ENCODE measurements at regions not wholly inside any gene's neighbourhood (a gene's known extent, or its start where the extent isn't known, plus 50 kb on each side); places are given as distances from the start of the nearest gene placed in this dataset.

- Histone ChIP-seq H3K36me3 (ENCODE audit: control insufficient read depth, insufficient read depth, low read length) (no peaks in the 10 kb centered on the region), H3K27ac (no peak overlapping the region)
Observed at GRCh38 chr2:129247751-129248150, 731.7 kb upstream of the RAB6C start.

GRCh38 chr2:129248198-129248597, 731.3 kb upstream of the RAB6C start:
- Histone ChIP-seq H3K4me2 (ENCODE audit: low read length) (no peak overlapping the region), H3K27ac (no peak overlapping the region)
- TF ChIP-seq CTCF (IDR thresholded peaks at IDR 0.05) = no peak

More at GRCh38 chr2:129247751-129248150, 731.7 kb upstream of the RAB6C start:
- Histone ChIP-seq H2AFZ (no peak overlapping the region), H3K9me3 (ENCODE audit: control insufficient read depth, low read length) (no peaks in the 10 kb centered on the region), H3K4me3 (ENCODE audit: low read depth, low read length) (no peak overlapping the region), H3K79me2 (no peaks in the 10 kb centered on the region), H3K27me3 (ENCODE audit: control insufficient read depth, insufficient read depth, low read length) (no peaks in the 10 kb centered on the region), H3K4me2 (ENCODE audit: low read length) (no peak overlapping the region), H3K9ac (no peak overlapping the region), H3K4me1 (no peaks in the 10 kb centered on the region)
- TF ChIP-seq CTCF (IDR thresholded peaks at IDR 0.05) = no peak

GRCh38 chr2:129252781-129253460, 726.5 kb upstream of the RAB6C start:
- no peaks in the 10 kb centered on the region for H3K36me3 ChIP-seq (ENCODE audit: control insufficient read depth, insufficient read depth, low read length)
- no peak overlapping the region for H3K9ac ChIP-seq
- no peak overlapping the region for H3K27ac ChIP-seq
- no peaks in the 10 kb centered on the region for H3K79me2 ChIP-seq
- no peak overlapping the region for H3K4me2 ChIP-seq (ENCODE audit: low read length)
- TF ChIP-seq CTCF (IDR thresholded peaks at IDR 0.05) = no peak
- H3K27me3 ChIP-seq (ENCODE audit: control insufficient read depth, insufficient read depth, low read length) = no peaks in the 10 kb centered on the region
- no peaks in the 10 kb centered on the region for H3K9me3 ChIP-seq (ENCODE audit: control insufficient read depth, low read length)
- H3K4me3 ChIP-seq (ENCODE audit: low read depth, low read length) = no peak overlapping the region
- H2AFZ ChIP-seq = peak overlapping the region; percentile 23
- H3K4me1 ChIP-seq = no peaks in the 10 kb centered on the region

More at GRCh38 chr2:129248198-129248597, 731.3 kb upstream of the RAB6C start:
- H2AFZ ChIP-seq = no peak overlapping the region
- H3K36me3 ChIP-seq (ENCODE audit: control insufficient read depth, insufficient read depth, low read length) = no peaks in the 10 kb centered on the region
- no peaks in the 10 kb centered on the region for H3K79me2 ChIP-seq
- H3K27me3 ChIP-seq (ENCODE audit: control insufficient read depth, insufficient read depth, low read length) = no peaks in the 10 kb centered on the region
- no peak overlapping the region for H3K4me3 ChIP-seq (ENCODE audit: low read depth, low read length)
- no peak overlapping the region for H3K9ac ChIP-seq
- no peaks in the 10 kb centered on the region for H3K9me3 ChIP-seq (ENCODE audit: control insufficient read depth, low read length)
- no peaks in the 10 kb centered on the region for H3K4me1 ChIP-seq

GRCh38 chr2:129253461-129253812, 726.0 kb upstream of the RAB6C start:
- Histone ChIP-seq H2AFZ (peak overlapping the region; percentile 23), H3K4me1 (no peaks in the 10 kb centered on the region), H3K27ac (no peak overlapping the region), H3K79me2 (no peaks in the 10 kb centered on the region), H3K9ac (no peak overlapping the region), H3K4me3 (ENCODE audit: low read depth, low read length) (no peak overlapping the region), H3K9me3 (ENCODE audit: control insufficient read depth, low read length) (no peaks in the 10 kb centered on the region), H3K27me3 (ENCODE audit: control insufficient read depth, insufficient read depth, low read length) (no peaks in the 10 kb centered on the region), H3K36me3 (ENCODE audit: control insufficient read depth, insufficient read depth, low read length) (no peaks in the 10 kb centered on the region), H3K4me2 (ENCODE audit: low read length) (no peak overlapping the region)
- TF ChIP-seq CTCF (IDR thresholded peaks at IDR 0.05) = peak; percentile 46

- no peak for TF ChIP-seq CTCF (IDR thresholded peaks at IDR 0.05)
- H3K27me3 ChIP-seq (ENCODE audit: control insufficient read depth, insufficient read depth, low read length) = no peaks in the 10 kb centered on the region
- no peaks in the 10 kb centered on the region for H3K4me1 ChIP-seq
- H3K79me2 ChIP-seq = no peaks in the 10 kb centered on the region
- no peak overlapping the region for H2AFZ ChIP-seq
- H3K4me3 ChIP-seq (ENCODE audit: low read depth, low read length) = no peak overlapping the region
- no peaks in the 10 kb centered on the region for H3K9me3 ChIP-seq (ENCODE audit: control insufficient read depth, low read length)
- no peak overlapping the region for H3K9ac ChIP-seq
- H3K36me3 ChIP-seq (ENCODE audit: control insufficient read depth, insufficient read depth, low read length) = no peaks in the 10 kb centered on the region
- H3K4me2 ChIP-seq (ENCODE audit: low read length) = no peak overlapping the region
- H3K27ac ChIP-seq = no peak overlapping the region
Observed at GRCh38 chr2:129254718-129255117, 724.7 kb upstream of the RAB6C start.

Data from parathyroid adenoma (tissue), 2 donors.